Gastrocnemius medialis (tissue), 4 donors: ENCODE measurements at regions not wholly inside any gene's neighbourhood (a gene's known extent, or its start where the extent isn't known, plus 50 kb on each side); places are given as distances from the start of the nearest gene placed in this dataset.

Experiments
- CTCF ChIP-seq, 5 experiments: fragments of 450-650 bp in 3 of 5; fragments of 200-600 bp in 2 of 5; sonication (generic) in 2 of 5; IDR thresholded peaks in 4 of 5; conservative IDR thresholded peaks in 1 of 5; 1 replicate in 4 of 5; 2 replicates in 1 of 5; pipeline ENCODE4 v1.5.1; 2016 to 2019; ENCODE audit warnings: antibody characterized with exemption in 5 of 5, mild to moderate bottlenecking in 3 of 5, moderate library complexity in 3 of 5
- POLR2A ChIP-seq, 2 donors: fragments of 450-650 bp; IDR thresholded peaks; one replicate each; pipeline ENCODE4 v1.6.1; 2017; ENCODE audit warnings: antibody characterized with exemption in 2 of 2, mild to moderate bottlenecking in 2 of 2, moderate library complexity in 2 of 2

- TF ChIP-seq CTCF (IDR thresholded peaks at IDR 0.05 in 4 of 5, conservative IDR thresholded peaks at IDR 0.05 in 1 of 5) = no peak
- TF ChIP-seq POLR2A (IDR thresholded peaks at IDR 0.05) = no peak
These were observed 84.8 kb upstream of the RND3 start for GRCh38 chr2:150572194-150572766.
